ENCODE measurements at regions not wholly inside any gene's neighbourhood (a gene's known extent, or its start where the extent isn't known, plus 50 kb on each side); places are given as distances from the start of the nearest gene placed in this dataset.

DNA sequence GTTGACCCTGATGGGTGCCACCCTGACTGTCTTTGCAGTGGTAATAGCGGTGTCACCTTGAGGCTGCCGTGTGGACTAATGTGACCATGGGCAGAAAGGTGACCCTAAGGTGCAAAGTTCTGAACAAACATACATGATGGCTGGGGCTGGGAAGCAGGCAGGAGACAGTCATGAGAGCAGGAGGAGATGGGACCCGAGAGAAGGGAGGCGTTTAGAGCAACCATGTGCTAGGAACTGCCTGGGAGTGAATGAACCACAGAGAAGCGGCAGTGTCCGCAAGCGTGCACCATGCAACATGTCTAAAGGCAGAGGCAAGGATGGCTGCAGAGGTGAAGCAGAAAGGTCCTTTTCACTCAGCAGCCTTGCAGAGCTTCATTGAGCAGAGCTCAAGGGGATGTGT lies 113.1 kb upstream of the GDF10 start:
- TF ChIP-seq, protein P1, sequence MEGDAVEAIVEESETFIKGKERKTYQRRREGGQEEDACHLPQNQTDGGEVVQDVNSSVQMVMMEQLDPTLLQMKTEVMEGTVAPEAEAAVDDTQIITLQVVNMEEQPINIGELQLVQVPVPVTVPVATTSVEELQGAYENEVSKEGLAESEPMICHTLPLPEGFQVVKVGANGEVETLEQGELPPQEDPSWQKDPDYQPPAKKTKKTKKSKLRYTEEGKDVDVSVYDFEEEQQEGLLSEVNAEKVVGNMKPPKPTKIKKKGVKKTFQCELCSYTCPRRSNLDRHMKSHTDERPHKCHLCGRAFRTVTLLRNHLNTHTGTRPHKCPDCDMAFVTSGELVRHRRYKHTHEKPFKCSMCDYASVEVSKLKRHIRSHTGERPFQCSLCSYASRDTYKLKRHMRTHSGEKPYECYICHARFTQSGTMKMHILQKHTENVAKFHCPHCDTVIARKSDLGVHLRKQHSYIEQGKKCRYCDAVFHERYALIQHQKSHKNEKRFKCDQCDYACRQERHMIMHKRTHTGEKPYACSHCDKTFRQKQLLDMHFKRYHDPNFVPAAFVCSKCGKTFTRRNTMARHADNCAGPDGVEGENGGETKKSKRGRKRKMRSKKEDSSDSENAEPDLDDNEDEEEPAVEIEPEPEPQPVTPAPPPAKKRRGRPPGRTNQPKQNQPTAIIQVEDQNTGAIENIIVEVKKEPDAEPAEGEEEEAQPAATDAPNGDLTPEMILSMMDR (IDR thresholded peaks at IDR 0.05): no peak
- no peaks in the 10 kb centered on the region for H3K4me1 ChIP-seq
- intact Hi-C loops (cut with DNase I): no loop called here
- H3K9me3 ChIP-seq: no peaks in the 10 kb centered on the region
- H3K4me3 ChIP-seq: no peak overlapping the region
- DNase-seq: peak; percentile 28
- no peaks in the 10 kb centered on the region for H3K27me3 ChIP-seq
- H3K27ac ChIP-seq: no peak overlapping the region
- ATAC-seq: no peak
- no peaks in the 10 kb centered on the region for H3K36me3 ChIP-seq

DNA sequence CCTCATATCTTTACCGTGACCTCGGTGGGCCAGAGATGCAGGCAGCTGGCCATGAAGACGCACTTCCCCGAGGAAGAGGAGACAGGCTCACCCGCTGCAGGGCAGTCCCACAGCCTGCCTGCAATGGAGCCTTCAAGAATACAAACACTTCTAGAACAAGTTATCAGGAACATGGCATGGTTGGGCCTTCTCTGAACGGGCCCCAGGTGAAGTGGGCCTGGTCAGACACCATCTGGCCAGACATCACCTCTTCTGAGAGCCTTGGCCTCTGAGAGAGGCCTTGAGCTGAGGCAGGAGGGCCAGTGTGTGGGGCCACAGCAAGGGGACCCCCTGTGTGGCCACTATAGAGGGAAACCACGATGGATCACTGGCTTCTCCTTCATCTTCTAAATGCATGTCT lies 112.4 kb upstream of the GDF10 start:
- H3K4me1 ChIP-seq: no peaks in the 10 kb centered on the region
- no peak overlapping the region for H3K4me3 ChIP-seq
- TF ChIP-seq, protein P1 (IDR thresholded peaks at IDR 0.05): no peak
- intact Hi-C loops (cut with DNase I): no loop called here
- ATAC-seq (no peak), DNase-seq (no peak)
- no peak overlapping the region for H3K27ac ChIP-seq
- H3K9me3 ChIP-seq: no peaks in the 10 kb centered on the region
- H3K27me3 ChIP-seq: no peaks in the 10 kb centered on the region
- no peaks in the 10 kb centered on the region for H3K36me3 ChIP-seq

DNA sequence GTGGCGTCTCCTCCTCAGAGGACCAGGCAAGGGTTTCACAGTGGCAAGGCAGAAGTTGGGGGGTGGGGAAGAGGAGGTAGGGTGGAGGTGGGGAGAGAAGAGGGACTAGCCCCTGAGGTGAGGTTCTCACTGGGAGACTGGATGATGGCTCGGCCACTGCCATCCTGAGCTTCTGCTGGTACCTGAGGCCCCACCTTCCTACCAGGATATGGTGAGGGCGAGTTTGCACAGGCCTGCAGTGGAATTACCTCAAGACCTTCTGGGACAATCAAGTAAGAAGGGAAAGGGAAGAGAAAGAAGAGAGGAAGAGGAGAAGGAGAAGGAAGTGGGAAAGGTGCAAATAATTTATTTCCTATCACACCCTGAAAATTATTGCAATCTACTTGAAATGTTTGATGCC lies 111.8 kb upstream of the GDF10 start:
- intact Hi-C loops (cut with DNase I): no loop called here
- TF ChIP-seq, protein P1 (IDR thresholded peaks at IDR 0.05): no peak
- no peak for ATAC-seq

DNA sequence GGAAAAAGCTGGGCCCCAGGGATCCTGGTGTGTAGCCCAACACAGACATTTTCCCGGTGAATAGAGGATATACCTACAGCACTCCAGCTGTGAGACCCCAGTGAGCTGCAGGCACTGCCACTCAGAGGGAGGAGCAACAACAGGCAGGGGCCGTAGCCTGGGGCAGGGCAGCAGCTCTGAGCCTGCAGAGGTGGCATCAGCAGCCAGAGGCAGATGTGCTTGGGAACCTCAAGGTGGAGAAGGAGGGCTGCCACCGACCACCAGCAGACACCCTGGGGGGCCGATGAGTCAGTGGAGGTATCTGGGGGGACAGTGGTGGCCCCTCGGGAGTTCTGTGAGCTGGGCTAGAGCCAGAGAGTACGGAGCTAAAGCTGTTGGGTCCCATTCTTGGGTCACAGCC lies 110.2 kb upstream of the GDF10 start:
- intact Hi-C loops (cut with DNase I): no loop called here
- TF ChIP-seq, protein P1 (IDR thresholded peaks at IDR 0.05): no peak
- ATAC-seq (no peak), DNase-seq (no peak)
- Histone ChIP-seq H3K9me3 (no peaks in the 10 kb centered on the region), H3K36me3 (no peaks in the 10 kb centered on the region), H3K4me1 (no peaks in the 10 kb centered on the region), H3K4me3 (no peak overlapping the region), H3K27ac (no peak overlapping the region), H3K27me3 (no peaks in the 10 kb centered on the region)

More for the DNA sequence above, 111.8 kb upstream of the GDF10 start:
- peak; percentile 54 for DNase-seq
- Histone ChIP-seq H3K27me3 (no peaks in the 10 kb centered on the region), H3K4me1 (no peaks in the 10 kb centered on the region), H3K27ac (no peak overlapping the region), H3K4me3 (no peak overlapping the region), H3K9me3 (no peaks in the 10 kb centered on the region), H3K36me3 (no peaks in the 10 kb centered on the region)

DNA sequence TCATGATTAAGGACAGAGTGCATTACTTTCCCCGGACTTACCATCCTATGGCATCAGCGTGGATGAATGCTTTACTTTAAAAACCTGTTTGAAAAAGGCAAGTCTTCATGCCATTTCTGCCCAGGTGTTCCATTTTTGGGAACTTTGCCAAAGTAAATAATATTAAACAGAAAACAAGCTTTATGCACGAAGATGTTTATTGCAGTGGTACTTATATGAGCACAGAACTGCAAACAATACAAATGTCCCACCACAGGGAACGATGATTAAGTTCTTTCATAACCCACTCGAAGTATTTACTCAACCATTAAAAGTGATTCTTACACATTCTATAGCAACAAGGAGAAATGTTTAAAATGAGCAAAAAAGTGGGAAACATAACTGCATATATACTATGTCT lies 109.7 kb upstream of the GDF10 start:
- TF ChIP-seq, protein P1 (IDR thresholded peaks at IDR 0.05): no peak
- Histone ChIP-seq H3K27me3 (no peaks in the 10 kb centered on the region), H3K4me3 (no peak overlapping the region), H3K4me1 (no peaks in the 10 kb centered on the region), H3K27ac (no peak overlapping the region), H3K36me3 (no peaks in the 10 kb centered on the region), H3K9me3 (no peaks in the 10 kb centered on the region)
- ATAC-seq: no peak
- DNase-seq: no peak
- intact Hi-C loops (cut with DNase I): no loop called here

- no peaks in the 10 kb centered on the region for H3K9me3 ChIP-seq
- H3K27ac ChIP-seq: no peak overlapping the region
- H3K36me3 ChIP-seq: no peaks in the 10 kb centered on the region
- H3K4me1 ChIP-seq: no peaks in the 10 kb centered on the region
- intact Hi-C loops (cut with DNase I): no loop called here
- H3K4me3 ChIP-seq: no peak overlapping the region
- DNase-seq (no peak), ATAC-seq (no peak)
- TF ChIP-seq, protein P1 (IDR thresholded peaks at IDR 0.05): no peak
- no peaks in the 10 kb centered on the region for H3K27me3 ChIP-seq
These were observed 109.1 kb upstream of the GDF10 start for GRCh38 chr10:47190802-47191450.

All from upper lobe of right lung (tissue), 1 donor.